HCT116 (cell line): ENCODE measurements at regions not wholly inside any gene's neighbourhood (a gene's known extent, or its start where the extent isn't known, plus 50 kb on each side); places are given as distances from the start of the nearest gene placed in this dataset.

Source experiments
- ATAC-seq: fragments of 200-7000 bp; cut with Tn5 transposase; 2 replicates; pipeline ENCODE4 v1.9.1; 2020; ENCODE audit warnings: mild to moderate bottlenecking, moderate library complexity
- BruUV-seq: library from RNA; stranded (reverse); fragments of 400-500 nt; replicated peaks from 2 replicates; lab custom pipeline; 2021; lab: Mats Ljungman, UMichigan
- CTCF ChIA-PET: fragments of 300-600 bp; sonication (Branson Sonifier 250); formaldehyde crosslinking; loops from one replicate; lab custom pipeline; 2021; ENCODE audit warnings: antibody characterized with exemption; lab: Charles Lee
- POLR2A ChIA-PET: fragments of 300-600, 350-600 bp; sonication (Branson Sonifier 250); formaldehyde crosslinking; loops from one replicate; lab custom pipeline; 2021; ENCODE audit warnings: antibody characterized with exemption; lab: Charles Lee
- RAD21 ChIA-PET, 2 experiments: fragments of 300-600 bp; sonication (Branson Sonifier 250); formaldehyde crosslinking; loops; one replicate each; lab custom pipeline; 2023; ENCODE audit warnings: low total read pairs in 2 of 2; ENCODE audit not compliant: uncharacterized antibody in 2 of 2, unreplicated experiment in 2 of 2, low non-redundant PET in 1 of 2; lab: Charles Lee
- DNase-seq: peaks from one replicate; pipeline ENCODE4 v3.0.0-alpha.2; 2010; ENCODE audit warnings: low read depth, low spot score
- H2AFZ ChIP-seq: fragments of 200-600 bp; shearing (Covaris generic), sonication (generic); 2 replicates; pipeline ENCODE4 v1.6.1; 2017; ENCODE audit warnings: low read depth, mixed run types, mixed read lengths, antibody characterized with exemption, low read length; ENCODE audit not compliant: poor library complexity, severe bottlenecking
- H3K27ac ChIP-seq: 2 replicates; pipeline ENCODE4 v1.5.1; 2012; ENCODE audit warnings: low read depth, low read length
- H3K27me3 ChIP-seq: fragments of 200-600 bp; sonication (generic); 2 replicates; pipeline ENCODE4 v1.6.1; 2016; ENCODE audit warnings: mixed run types, low read length, mixed read lengths; ENCODE audit not compliant: insufficient read depth
- H3K36me3 ChIP-seq, 2 experiments: fragments of 200-500 bp in 1 of 2; fragments of 200-600 bp in 1 of 2; sonication (Bioruptor generic) in 1 of 2; sonication (generic) in 1 of 2; 2 replicates each; pipeline versions ENCODE4 v1.5.1 to v1.6.1; 2014 to 2016; ENCODE audit warnings: low read length in 2 of 2, inconsistent platforms in 1 of 2, mixed read lengths in 1 of 2, mixed run types in 1 of 2; ENCODE audit not compliant: insufficient read depth in 2 of 2, control insufficient read depth in 1 of 2
- H3K4me1 ChIP-seq, 2 experiments: fragments of 200-600 bp in 1 of 2; sonication (generic) in 1 of 2; 2 replicates each; pipeline versions ENCODE4 v1.5.1 to v1.6.1; 2012 to 2017; ENCODE audit warnings: low read length in 2 of 2, inconsistent platforms in 1 of 2, mild to moderate bottlenecking in 1 of 2, mixed read lengths in 1 of 2, mixed run types in 1 of 2, moderate library complexity in 1 of 2; ENCODE audit not compliant: insufficient read depth in 2 of 2, control insufficient read depth in 1 of 2
- H3K4me2 ChIP-seq: fragments of 200-600 bp; sonication (generic); 2 replicates; pipeline ENCODE4 v1.6.1; 2017; ENCODE audit warnings: mixed run types, low read length, mixed read lengths
- H3K4me3 ChIP-seq, 2 experiments: fragments of 200-600 bp in 1 of 2; sonication (generic) in 1 of 2; replicated peaks in 1 of 2; 2 replicates each; pipeline ENCODE4 v1.5.1; 2011 to 2016; ENCODE audit warnings: low read length in 2 of 2, control low read depth in 1 of 2, low read depth in 1 of 2, mild to moderate bottlenecking in 1 of 2, mixed read lengths in 1 of 2, mixed run types in 1 of 2
- H3K79me2 ChIP-seq: fragments of 200-600 bp; sonication (generic); 2 replicates; pipeline ENCODE4 v1.6.1; 2017; ENCODE audit warnings: mild to moderate bottlenecking, mixed run types, low read length, moderate library complexity, mixed read lengths; ENCODE audit not compliant: insufficient read depth
- H3K9ac ChIP-seq: fragments of 200-600 bp; sonication (generic); 2 replicates; pipeline ENCODE4 v1.6.1; 2016; ENCODE audit warnings: low read length, mixed read lengths
- H3K9me2 ChIP-seq: fragments of 200-600 bp; sonication (generic), shearing (Covaris generic); 2 replicates; pipeline ENCODE4 v1.6.1; 2017; ENCODE audit warnings: mixed run types, mild to moderate bottlenecking, moderate library complexity; ENCODE audit not compliant: insufficient read depth
- H3K9me3 ChIP-seq, 2 experiments: fragments of 200-500 bp in 1 of 2; fragments of 200-600 bp in 1 of 2; sonication (Bioruptor generic) in 1 of 2; sonication (generic) in 1 of 2; 2 replicates each; pipeline ENCODE4 v1.6.1; 2014 to 2017; ENCODE audit warnings: low read length in 2 of 2, mixed read lengths in 2 of 2, inconsistent platforms in 1 of 2, low read depth in 1 of 2, mild to moderate bottlenecking in 1 of 2, mixed run types in 1 of 2, moderate library complexity in 1 of 2; ENCODE audit not compliant: control insufficient read depth in 1 of 2, insufficient read depth in 1 of 2
- H4K20me1 ChIP-seq: fragments of 200-600 bp; sonication (generic), shearing (Covaris generic); 2 replicates; pipeline ENCODE4 v1.6.1; 2017; ENCODE audit warnings: mixed run types, mild to moderate bottlenecking, moderate library complexity; ENCODE audit not compliant: insufficient read depth
- CBX3 ChIP-seq: IDR thresholded peaks from 2 replicates; pipeline ENCODE4 v1.6.1; 2012; ENCODE audit warnings: low read depth
- CEBPB ChIP-seq: IDR thresholded peaks from 2 replicates; pipeline ENCODE4 v1.6.1; 2012; ENCODE audit warnings: low read depth
- EGR1 ChIP-seq: IDR thresholded peaks from 2 replicates; pipeline ENCODE4 v1.6.1; 2012; ENCODE audit warnings: low read depth
- EZH2phosphoT487 ChIP-seq: fragments of 200-600 bp; IDR thresholded peaks from 2 replicates; pipeline ENCODE4 v1.6.1; 2018; ENCODE audit warnings: antibody characterized with exemption, borderline replicate concordance
- FOSL1 ChIP-seq: IDR thresholded peaks from 2 replicates; pipeline ENCODE4 v1.6.1; 2012; ENCODE audit warnings: low read depth
- POLR2A ChIP-seq: IDR thresholded peaks from 2 replicates; pipeline ENCODE4 v1.7.0; 2011; ENCODE audit warnings: borderline replicate concordance; ENCODE audit not compliant: insufficient read depth, insufficient read length; ENCODE audit errors: extremely low read depth
- POLR2AphosphoS5 ChIP-seq: IDR thresholded peaks from 2 replicates; pipeline ENCODE4 v1.6.1; 2011; ENCODE audit warnings: mild to moderate bottlenecking, low read depth, low read length, moderate library complexity
- RAD21 ChIP-seq: IDR thresholded peaks from 2 replicates; pipeline ENCODE4 v1.6.1; 2012; ENCODE audit warnings: low read depth, mild to moderate bottlenecking
- SIN3A ChIP-seq: IDR thresholded peaks from 2 replicates; pipeline ENCODE4 v1.6.1; 2012; ENCODE audit warnings: low read depth
- YY1 ChIP-seq: IDR thresholded peaks from 2 replicates; pipeline ENCODE4 v1.6.1; 2011; ENCODE audit warnings: low read length, low read depth, moderate library complexity, mild to moderate bottlenecking; ENCODE audit not compliant: insufficient replicate concordance; ENCODE audit errors: extremely low read depth
- ZNF274 ChIP-seq: fragments of 200-500 bp; sonication (Bioruptor generic); IDR thresholded peaks from 2 replicates; pipeline ENCODE4 v1.6.1; 2014; ENCODE audit warnings: mild to moderate bottlenecking, low read depth, low read length, inconsistent platforms
- intact Hi-C: fragments of 100-400 bp; cut with micrococcal nuclease; formaldehyde crosslinking; loops from 2 replicates; pipeline ENCODE4 v1.10.0; 2022
- TF ChIP-seq, protein P1 (sequence below), 3 experiments: fragments of 200-600 bp in 1 of 3; sonication (generic) in 1 of 3; IDR thresholded peaks in 2 of 3; conservative IDR thresholded peaks in 1 of 3; 2 replicates each; pipeline ENCODE4 v1.5.1; 2012 to 2017; ENCODE audit warnings: low read depth in 2 of 3, low read length in 2 of 3, antibody characterized with exemption in 1 of 3, borderline replicate concordance in 1 of 3, control low read depth in 1 of 3, mild to moderate bottlenecking in 1 of 3, mixed read lengths in 1 of 3, mixed run types in 1 of 3, moderate library complexity in 1 of 3; ENCODE audit not compliant: insufficient read depth in 1 of 3
- TF ChIP-seq, protein P2 (sequence below): IDR thresholded peaks from 2 replicates; pipeline ENCODE4 v1.6.1; 2011; ENCODE audit warnings: mild to moderate bottlenecking, low read length, moderate library complexity; ENCODE audit not compliant: insufficient replicate concordance; ENCODE audit errors: extremely low read depth
- TF ChIP-seq, protein P3 (sequence below): IDR thresholded peaks from 2 replicates; pipeline ENCODE4 v1.6.1; 2012; ENCODE audit warnings: low read depth

DNA sequence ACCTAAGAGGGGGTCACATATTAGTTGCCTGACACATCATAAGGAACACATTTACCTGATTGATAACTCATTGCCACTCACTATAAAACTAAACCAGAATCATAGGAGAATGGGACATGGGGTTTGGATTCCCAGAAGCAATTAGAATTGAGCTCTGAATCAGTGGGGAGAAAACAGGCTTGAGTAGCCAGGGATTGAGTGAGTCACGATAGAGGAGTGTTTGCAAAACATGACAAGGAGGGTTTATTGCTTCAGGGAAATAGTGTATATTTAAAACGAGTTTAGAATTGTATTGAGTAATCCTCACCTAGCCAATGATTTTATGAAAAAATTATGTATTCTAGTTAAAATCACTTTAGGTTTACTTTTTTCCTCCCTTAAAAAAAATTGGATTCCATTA, 101.1 kb upstream of the THRB start:
- POLR2A ChIA-PET: no interaction called here
- CTCF ChIA-PET: no interaction called here
- H3K9ac ChIP-seq: no peak overlapping the region

DNA sequence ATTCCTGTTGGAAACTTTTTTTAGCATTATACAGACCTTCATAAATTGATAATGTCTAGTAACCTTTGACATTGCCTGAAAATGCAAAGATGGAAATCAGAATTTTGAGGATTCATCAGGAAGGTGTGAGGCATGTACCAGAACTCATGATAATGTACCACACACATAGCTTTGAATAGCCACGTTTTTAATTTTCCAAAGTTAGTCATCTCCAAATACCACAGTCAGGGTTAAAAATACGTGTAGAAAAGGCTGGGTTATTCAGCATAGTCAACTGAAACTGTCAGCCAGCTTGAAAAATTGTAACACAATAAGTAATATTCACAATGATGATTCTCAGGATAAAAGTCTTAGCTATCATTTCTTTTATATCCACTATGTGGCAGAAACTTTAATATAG, 102.0 kb upstream of the THRB start:
- H3K4me3 ChIP-seq: no peak overlapping the region
- H3K9me2 ChIP-seq: no peaks in the 10 kb centered on the region
- DNase-seq (no peak), ATAC-seq (no peak)
- no TSS peak for BruUV-seq
- no peaks in the 10 kb centered on the region for H3K79me2 ChIP-seq
- H3K4me2 ChIP-seq: no peak overlapping the region
- H3K9ac ChIP-seq: no peak overlapping the region
- no peaks in the 10 kb centered on the region for H3K9me3 ChIP-seq
- H3K4me1 ChIP-seq: peaks cover 13 to 22% of the 10 kb centered on the region in 2 experiments
- no peak overlapping the region for H3K27ac ChIP-seq
- no peak overlapping the region for H2AFZ ChIP-seq
- H3K27me3 ChIP-seq: no peaks in the 10 kb centered on the region
- RAD21 ChIA-PET: no interaction called here
- CTCF ChIA-PET: no interaction called here
- intact Hi-C loops: no loop called here
- no peaks in the 10 kb centered on the region for H4K20me1 ChIP-seq
- POLR2A ChIA-PET: no interaction called here
- no peaks in the 10 kb centered on the region for H3K36me3 ChIP-seq
- TF ChIP-seq, protein P1, sequence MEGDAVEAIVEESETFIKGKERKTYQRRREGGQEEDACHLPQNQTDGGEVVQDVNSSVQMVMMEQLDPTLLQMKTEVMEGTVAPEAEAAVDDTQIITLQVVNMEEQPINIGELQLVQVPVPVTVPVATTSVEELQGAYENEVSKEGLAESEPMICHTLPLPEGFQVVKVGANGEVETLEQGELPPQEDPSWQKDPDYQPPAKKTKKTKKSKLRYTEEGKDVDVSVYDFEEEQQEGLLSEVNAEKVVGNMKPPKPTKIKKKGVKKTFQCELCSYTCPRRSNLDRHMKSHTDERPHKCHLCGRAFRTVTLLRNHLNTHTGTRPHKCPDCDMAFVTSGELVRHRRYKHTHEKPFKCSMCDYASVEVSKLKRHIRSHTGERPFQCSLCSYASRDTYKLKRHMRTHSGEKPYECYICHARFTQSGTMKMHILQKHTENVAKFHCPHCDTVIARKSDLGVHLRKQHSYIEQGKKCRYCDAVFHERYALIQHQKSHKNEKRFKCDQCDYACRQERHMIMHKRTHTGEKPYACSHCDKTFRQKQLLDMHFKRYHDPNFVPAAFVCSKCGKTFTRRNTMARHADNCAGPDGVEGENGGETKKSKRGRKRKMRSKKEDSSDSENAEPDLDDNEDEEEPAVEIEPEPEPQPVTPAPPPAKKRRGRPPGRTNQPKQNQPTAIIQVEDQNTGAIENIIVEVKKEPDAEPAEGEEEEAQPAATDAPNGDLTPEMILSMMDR (IDR thresholded peaks at IDR 0.05 in 2 of 3, conservative IDR thresholded peaks at IDR 0.05 in 1 of 3; ENCODE audit: borderline replicate concordance in 1 of 3, insufficient read depth in 1 of 3, low read depth in 2 of 3, low read length in 2 of 3): no peak
- no peak for TF ChIP-seq POLR2A
- no peak for TF ChIP-seq EGR1
- no peak for TF ChIP-seq CEBPB
- no peak for TF ChIP-seq ZNF274
- no peak for TF ChIP-seq EZH2phosphoT487
- no peak for TF ChIP-seq FOSL1
- TF ChIP-seq, protein P2, sequence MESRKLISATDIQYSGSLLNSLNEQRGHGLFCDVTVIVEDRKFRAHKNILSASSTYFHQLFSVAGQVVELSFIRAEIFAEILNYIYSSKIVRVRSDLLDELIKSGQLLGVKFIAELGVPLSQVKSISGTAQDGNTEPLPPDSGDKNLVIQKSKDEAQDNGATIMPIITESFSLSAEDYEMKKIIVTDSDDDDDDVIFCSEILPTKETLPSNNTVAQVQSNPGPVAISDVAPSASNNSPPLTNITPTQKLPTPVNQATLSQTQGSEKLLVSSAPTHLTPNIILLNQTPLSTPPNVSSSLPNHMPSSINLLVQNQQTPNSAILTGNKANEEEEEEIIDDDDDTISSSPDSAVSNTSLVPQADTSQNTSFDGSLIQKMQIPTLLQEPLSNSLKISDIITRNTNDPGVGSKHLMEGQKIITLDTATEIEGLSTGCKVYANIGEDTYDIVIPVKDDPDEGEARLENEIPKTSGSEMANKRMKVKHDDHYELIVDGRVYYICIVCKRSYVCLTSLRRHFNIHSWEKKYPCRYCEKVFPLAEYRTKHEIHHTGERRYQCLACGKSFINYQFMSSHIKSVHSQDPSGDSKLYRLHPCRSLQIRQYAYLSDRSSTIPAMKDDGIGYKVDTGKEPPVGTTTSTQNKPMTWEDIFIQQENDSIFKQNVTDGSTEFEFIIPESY: no peak
- TF ChIP-seq CBX3: no peak
- no peak for TF ChIP-seq RAD21
- TF ChIP-seq SIN3A: no peak
- TF ChIP-seq YY1: no peak
- TF ChIP-seq, protein P3, sequence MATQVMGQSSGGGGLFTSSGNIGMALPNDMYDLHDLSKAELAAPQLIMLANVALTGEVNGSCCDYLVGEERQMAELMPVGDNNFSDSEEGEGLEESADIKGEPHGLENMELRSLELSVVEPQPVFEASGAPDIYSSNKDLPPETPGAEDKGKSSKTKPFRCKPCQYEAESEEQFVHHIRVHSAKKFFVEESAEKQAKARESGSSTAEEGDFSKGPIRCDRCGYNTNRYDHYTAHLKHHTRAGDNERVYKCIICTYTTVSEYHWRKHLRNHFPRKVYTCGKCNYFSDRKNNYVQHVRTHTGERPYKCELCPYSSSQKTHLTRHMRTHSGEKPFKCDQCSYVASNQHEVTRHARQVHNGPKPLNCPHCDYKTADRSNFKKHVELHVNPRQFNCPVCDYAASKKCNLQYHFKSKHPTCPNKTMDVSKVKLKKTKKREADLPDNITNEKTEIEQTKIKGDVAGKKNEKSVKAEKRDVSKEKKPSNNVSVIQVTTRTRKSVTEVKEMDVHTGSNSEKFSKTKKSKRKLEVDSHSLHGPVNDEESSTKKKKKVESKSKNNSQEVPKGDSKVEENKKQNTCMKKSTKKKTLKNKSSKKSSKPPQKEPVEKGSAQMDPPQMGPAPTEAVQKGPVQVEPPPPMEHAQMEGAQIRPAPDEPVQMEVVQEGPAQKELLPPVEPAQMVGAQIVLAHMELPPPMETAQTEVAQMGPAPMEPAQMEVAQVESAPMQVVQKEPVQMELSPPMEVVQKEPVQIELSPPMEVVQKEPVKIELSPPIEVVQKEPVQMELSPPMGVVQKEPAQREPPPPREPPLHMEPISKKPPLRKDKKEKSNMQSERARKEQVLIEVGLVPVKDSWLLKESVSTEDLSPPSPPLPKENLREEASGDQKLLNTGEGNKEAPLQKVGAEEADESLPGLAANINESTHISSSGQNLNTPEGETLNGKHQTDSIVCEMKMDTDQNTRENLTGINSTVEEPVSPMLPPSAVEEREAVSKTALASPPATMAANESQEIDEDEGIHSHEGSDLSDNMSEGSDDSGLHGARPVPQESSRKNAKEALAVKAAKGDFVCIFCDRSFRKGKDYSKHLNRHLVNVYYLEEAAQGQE: no peak

More for the DNA sequence above, 101.1 kb upstream of the THRB start:
- ATAC-seq: no peak
- H3K79me2 ChIP-seq: no peaks in the 10 kb centered on the region
- no peaks in the 10 kb centered on the region for H3K9me2 ChIP-seq
- RAD21 ChIA-PET: no interaction called here
- H3K27me3 ChIP-seq: no peaks in the 10 kb centered on the region
- no peak for TF ChIP-seq POLR2AphosphoS5
- no peak for TF ChIP-seq ZNF274
- H3K4me2 ChIP-seq: no peak overlapping the region
- H2AFZ ChIP-seq: no peak overlapping the region
- no peaks in the 10 kb centered on the region for H3K36me3 ChIP-seq
- no peak overlapping the region for H3K4me3 ChIP-seq
- no peak overlapping the region for H3K27ac ChIP-seq
- no peak for DNase-seq
- peaks cover 13 to 28% of the 10 kb centered on the region in 2 experiments for H3K4me1 ChIP-seq
- no peaks in the 10 kb centered on the region for H3K9me3 ChIP-seq
- no TSS peak for BruUV-seq
- no peaks in the 10 kb centered on the region for H4K20me1 ChIP-seq
- intact Hi-C loops: no loop called here
